Liver (tissue), 8 donors: ENCODE measurements at regions not wholly inside any gene's neighbourhood (a gene's known extent, or its start where the extent isn't known, plus 50 kb on each side); places are given as distances from the start of the nearest gene placed in this dataset.

Experiments used
- DNase-seq: peaks from one replicate; pipeline ENCODE4 v3.0.0-alpha.2; 2017; ENCODE audit warnings: low spot score
- H3K27ac ChIP-seq, 2 donors: one replicate each; pipeline ENCODE4 v1.7.0; 2013; ENCODE audit warnings: inconsistent platforms in 2 of 2, low read length in 2 of 2, control low read depth in 1 of 2, low read depth in 1 of 2, mild to moderate bottlenecking in 1 of 2
- H3K27me3 ChIP-seq, 4 donors: one replicate each; pipeline versions ENCODE4 v1.6.1 to v1.7.0; 2013; ENCODE audit warnings: low read length in 3 of 4, inconsistent platforms in 1 of 4, mild to moderate bottlenecking in 1 of 4, moderate library complexity in 1 of 4; ENCODE audit not compliant: control insufficient read depth in 4 of 4, insufficient read depth in 4 of 4
- H3K36me3 ChIP-seq, 4 donors: one replicate each; pipeline versions ENCODE4 v1.6.1 to v1.7.0; 2013; ENCODE audit warnings: low read length in 3 of 4, mild to moderate bottlenecking in 3 of 4, low read depth in 1 of 4, moderate library complexity in 1 of 4; ENCODE audit not compliant: control insufficient read depth in 4 of 4, insufficient read depth in 3 of 4
- H3K4me1 ChIP-seq, 4 donors: one replicate each; pipeline versions ENCODE4 v1.6.1 to v1.7.0; 2013; ENCODE audit warnings: low read length in 3 of 4, mild to moderate bottlenecking in 3 of 4, moderate library complexity in 1 of 4; ENCODE audit not compliant: control insufficient read depth in 4 of 4, insufficient read depth in 4 of 4
- H3K4me3 ChIP-seq, 3 donors: one replicate each; pipeline versions ENCODE4 v1.6.1 to v1.7.0; 2013; ENCODE audit warnings: low read length in 3 of 3, control low read depth in 1 of 3, low read depth in 1 of 3, mild to moderate bottlenecking in 1 of 3
- H3K9ac ChIP-seq, 2 donors: one replicate each; pipeline ENCODE4 v1.7.0; 2013; ENCODE audit warnings: low read length in 2 of 2, mild to moderate bottlenecking in 2 of 2, moderate library complexity in 2 of 2, control low read depth in 1 of 2, low read depth in 1 of 2
- H3K9me3 ChIP-seq, 4 donors: one replicate each; pipeline versions ENCODE4 v1.6.1 to v1.7.0; 2013; ENCODE audit warnings: low read length in 3 of 4; ENCODE audit not compliant: control insufficient read depth in 4 of 4
- EGR1 ChIP-seq, 2 donors: IDR thresholded peaks; 2 replicates each; pipeline ENCODE4 v1.6.1; 2016 to 2018; ENCODE audit warnings: antibody characterized with exemption in 2 of 2, low read depth in 2 of 2
- FOXA1 ChIP-seq: IDR thresholded peaks from 2 replicates; pipeline ENCODE4 v1.6.1; 2016; ENCODE audit warnings: antibody characterized with exemption
- FOXA2 ChIP-seq: IDR thresholded peaks from 2 replicates; pipeline ENCODE4 v1.6.1; 2016; ENCODE audit warnings: antibody characterized with exemption
- GABPA ChIP-seq, 2 donors: IDR thresholded peaks in 1 of 2; conservative IDR thresholded peaks in 1 of 2; 2 replicates each; pipeline ENCODE4 v1.6.1; 2016; ENCODE audit warnings: antibody characterized with exemption in 2 of 2, mild to moderate bottlenecking in 1 of 2, moderate library complexity in 1 of 2
- HNF4A ChIP-seq, 2 donors: conservative IDR thresholded peaks; 2 replicates each; pipeline ENCODE4 v1.6.1; 2016; ENCODE audit warnings: antibody characterized with exemption in 2 of 2, mild to moderate bottlenecking in 2 of 2
- HNF4G ChIP-seq: IDR thresholded peaks from 2 replicates; pipeline ENCODE4 v1.6.1; 2016; ENCODE audit warnings: antibody characterized with exemption
- JUND ChIP-seq, 2 donors: IDR thresholded peaks; 2 replicates each; pipeline ENCODE4 v1.6.1; 2016; ENCODE audit warnings: antibody characterized with exemption in 2 of 2
- NR2F2 ChIP-seq: IDR thresholded peaks from 2 replicates; pipeline ENCODE4 v1.6.1; 2016; ENCODE audit warnings: antibody characterized with exemption
- RAD21 ChIP-seq, 2 donors: IDR thresholded peaks; 2 replicates each; pipeline ENCODE4 v1.6.1; 2016; ENCODE audit warnings: antibody characterized with exemption in 2 of 2, mild to moderate bottlenecking in 2 of 2
- RXRA ChIP-seq, 2 donors: IDR thresholded peaks; 2 replicates each; pipeline ENCODE4 v1.6.1; 2017 to 2018; ENCODE audit warnings: antibody characterized with exemption in 2 of 2, mild to moderate bottlenecking in 1 of 2
- SP1 ChIP-seq: IDR thresholded peaks from 2 replicates; pipeline ENCODE4 v1.6.1; 2018; ENCODE audit warnings: antibody characterized with exemption, mild to moderate bottlenecking
- TAF1 ChIP-seq: conservative IDR thresholded peaks from 2 replicates; pipeline ENCODE4 v1.6.1; 2016; ENCODE audit warnings: antibody characterized with exemption, mild to moderate bottlenecking
- YY1 ChIP-seq: IDR thresholded peaks from 2 replicates; pipeline ENCODE4 v1.6.1; 2016; ENCODE audit warnings: antibody characterized with exemption, mild to moderate bottlenecking
- WGBS: extraction: QIAGEN DNeasy Blood & Tissue Kit; methylation state at CpG from one replicate; pipeline ENCODE4 v1.1.7; 2013; 5-methylcytosine and 5-hydroxymethylcytosine counted together
- TF ChIP-seq, protein P1 (sequence below): IDR thresholded peaks from 2 replicates; pipeline ENCODE4 v1.6.1; 2016; ENCODE audit warnings: antibody characterized with exemption
- TF ChIP-seq, protein P2 (sequence below): IDR thresholded peaks from 2 replicates; pipeline ENCODE4 v1.6.1; 2016; ENCODE audit warnings: antibody characterized with exemption, mild to moderate bottlenecking
- TF ChIP-seq, protein P3 (sequence below): fragments of 150-350 bp; IDR thresholded peaks from 2 replicates; pipeline ENCODE4 v1.5.1; 2017; ENCODE audit warnings: improper control_type of control experiment, low read depth, low read length; ENCODE audit not compliant: missing input control
- TF ChIP-seq, protein P4 (sequence below): IDR thresholded peaks from 2 replicates; pipeline ENCODE4 v1.6.1; 2016; ENCODE audit warnings: antibody characterized with exemption
- TF ChIP-seq, protein P5 (sequence below): IDR thresholded peaks from 2 replicates; pipeline ENCODE4 v1.6.1; 2016; ENCODE audit warnings: antibody characterized with exemption
- donor health status: healthy.
- donor health status: healthy.
- donor health status: healthy.
- donor health status: healthy.
- donor health status: healthy.

DNA sequence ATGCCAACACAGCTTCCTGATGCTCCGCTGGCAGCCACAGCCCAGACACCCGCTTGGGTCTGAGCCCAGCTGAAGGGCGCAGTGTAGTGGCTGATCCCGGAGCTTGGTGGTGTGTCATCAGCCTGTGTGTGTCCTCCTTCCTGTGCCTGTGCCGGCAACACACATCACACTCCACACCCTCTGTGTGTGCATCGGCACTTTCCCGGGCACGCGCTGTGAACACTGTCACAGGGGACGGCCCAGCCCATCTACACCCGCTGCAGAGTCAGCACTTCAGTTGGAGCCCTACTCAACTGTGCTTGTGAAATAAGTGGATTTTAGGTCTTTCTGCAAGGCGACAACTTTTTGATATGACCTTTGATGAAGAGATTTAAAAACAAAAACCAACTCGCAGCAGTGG lies 189.4 kb downstream of the IRX2 start (continued):
- TF ChIP-seq EGR1 (IDR thresholded peaks at IDR 0.05; ENCODE audit: low read depth in 2 of 2) = no peak
- no peak for TF ChIP-seq SP1

DNA sequence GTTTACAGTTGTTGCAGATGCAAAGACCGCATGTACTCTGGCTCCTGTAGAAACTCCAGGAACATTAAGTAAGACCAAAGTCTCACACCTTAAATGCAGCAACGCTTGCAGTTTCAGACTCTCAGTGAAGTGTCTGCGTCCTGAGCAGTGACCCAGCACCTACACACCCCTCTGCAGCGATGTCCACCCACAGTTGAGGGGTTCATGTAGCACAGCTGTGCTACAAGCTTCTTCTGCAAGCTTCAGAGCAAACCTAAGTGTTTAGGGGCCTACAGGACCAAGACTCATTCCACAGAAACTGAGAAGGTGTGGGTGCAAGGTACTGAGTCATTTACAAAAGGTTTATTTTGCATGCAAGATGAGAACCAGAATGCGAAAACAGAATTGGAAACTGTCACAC lies 191.0 kb downstream of the IRX2 start:
- no peak for TF ChIP-seq FOXA1
- no peak for TF ChIP-seq YY1
- TF ChIP-seq, protein P1, sequence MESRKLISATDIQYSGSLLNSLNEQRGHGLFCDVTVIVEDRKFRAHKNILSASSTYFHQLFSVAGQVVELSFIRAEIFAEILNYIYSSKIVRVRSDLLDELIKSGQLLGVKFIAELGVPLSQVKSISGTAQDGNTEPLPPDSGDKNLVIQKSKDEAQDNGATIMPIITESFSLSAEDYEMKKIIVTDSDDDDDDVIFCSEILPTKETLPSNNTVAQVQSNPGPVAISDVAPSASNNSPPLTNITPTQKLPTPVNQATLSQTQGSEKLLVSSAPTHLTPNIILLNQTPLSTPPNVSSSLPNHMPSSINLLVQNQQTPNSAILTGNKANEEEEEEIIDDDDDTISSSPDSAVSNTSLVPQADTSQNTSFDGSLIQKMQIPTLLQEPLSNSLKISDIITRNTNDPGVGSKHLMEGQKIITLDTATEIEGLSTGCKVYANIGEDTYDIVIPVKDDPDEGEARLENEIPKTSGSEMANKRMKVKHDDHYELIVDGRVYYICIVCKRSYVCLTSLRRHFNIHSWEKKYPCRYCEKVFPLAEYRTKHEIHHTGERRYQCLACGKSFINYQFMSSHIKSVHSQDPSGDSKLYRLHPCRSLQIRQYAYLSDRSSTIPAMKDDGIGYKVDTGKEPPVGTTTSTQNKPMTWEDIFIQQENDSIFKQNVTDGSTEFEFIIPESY = no peak
- TF ChIP-seq, protein P2, sequence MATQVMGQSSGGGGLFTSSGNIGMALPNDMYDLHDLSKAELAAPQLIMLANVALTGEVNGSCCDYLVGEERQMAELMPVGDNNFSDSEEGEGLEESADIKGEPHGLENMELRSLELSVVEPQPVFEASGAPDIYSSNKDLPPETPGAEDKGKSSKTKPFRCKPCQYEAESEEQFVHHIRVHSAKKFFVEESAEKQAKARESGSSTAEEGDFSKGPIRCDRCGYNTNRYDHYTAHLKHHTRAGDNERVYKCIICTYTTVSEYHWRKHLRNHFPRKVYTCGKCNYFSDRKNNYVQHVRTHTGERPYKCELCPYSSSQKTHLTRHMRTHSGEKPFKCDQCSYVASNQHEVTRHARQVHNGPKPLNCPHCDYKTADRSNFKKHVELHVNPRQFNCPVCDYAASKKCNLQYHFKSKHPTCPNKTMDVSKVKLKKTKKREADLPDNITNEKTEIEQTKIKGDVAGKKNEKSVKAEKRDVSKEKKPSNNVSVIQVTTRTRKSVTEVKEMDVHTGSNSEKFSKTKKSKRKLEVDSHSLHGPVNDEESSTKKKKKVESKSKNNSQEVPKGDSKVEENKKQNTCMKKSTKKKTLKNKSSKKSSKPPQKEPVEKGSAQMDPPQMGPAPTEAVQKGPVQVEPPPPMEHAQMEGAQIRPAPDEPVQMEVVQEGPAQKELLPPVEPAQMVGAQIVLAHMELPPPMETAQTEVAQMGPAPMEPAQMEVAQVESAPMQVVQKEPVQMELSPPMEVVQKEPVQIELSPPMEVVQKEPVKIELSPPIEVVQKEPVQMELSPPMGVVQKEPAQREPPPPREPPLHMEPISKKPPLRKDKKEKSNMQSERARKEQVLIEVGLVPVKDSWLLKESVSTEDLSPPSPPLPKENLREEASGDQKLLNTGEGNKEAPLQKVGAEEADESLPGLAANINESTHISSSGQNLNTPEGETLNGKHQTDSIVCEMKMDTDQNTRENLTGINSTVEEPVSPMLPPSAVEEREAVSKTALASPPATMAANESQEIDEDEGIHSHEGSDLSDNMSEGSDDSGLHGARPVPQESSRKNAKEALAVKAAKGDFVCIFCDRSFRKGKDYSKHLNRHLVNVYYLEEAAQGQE = no peak
- TF ChIP-seq, protein P3, sequence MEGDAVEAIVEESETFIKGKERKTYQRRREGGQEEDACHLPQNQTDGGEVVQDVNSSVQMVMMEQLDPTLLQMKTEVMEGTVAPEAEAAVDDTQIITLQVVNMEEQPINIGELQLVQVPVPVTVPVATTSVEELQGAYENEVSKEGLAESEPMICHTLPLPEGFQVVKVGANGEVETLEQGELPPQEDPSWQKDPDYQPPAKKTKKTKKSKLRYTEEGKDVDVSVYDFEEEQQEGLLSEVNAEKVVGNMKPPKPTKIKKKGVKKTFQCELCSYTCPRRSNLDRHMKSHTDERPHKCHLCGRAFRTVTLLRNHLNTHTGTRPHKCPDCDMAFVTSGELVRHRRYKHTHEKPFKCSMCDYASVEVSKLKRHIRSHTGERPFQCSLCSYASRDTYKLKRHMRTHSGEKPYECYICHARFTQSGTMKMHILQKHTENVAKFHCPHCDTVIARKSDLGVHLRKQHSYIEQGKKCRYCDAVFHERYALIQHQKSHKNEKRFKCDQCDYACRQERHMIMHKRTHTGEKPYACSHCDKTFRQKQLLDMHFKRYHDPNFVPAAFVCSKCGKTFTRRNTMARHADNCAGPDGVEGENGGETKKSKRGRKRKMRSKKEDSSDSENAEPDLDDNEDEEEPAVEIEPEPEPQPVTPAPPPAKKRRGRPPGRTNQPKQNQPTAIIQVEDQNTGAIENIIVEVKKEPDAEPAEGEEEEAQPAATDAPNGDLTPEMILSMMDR = no peak
- no peak for TF ChIP-seq TAF1
- TF ChIP-seq SP1 = no peak
- TF ChIP-seq EGR1 (IDR thresholded peaks at IDR 0.05; ENCODE audit: low read depth in 2 of 2) = no peak
- no peak for TF ChIP-seq RAD21 (IDR thresholded peaks at IDR 0.05)
- TF ChIP-seq FOXA2 = no peak
- TF ChIP-seq, protein P4, sequence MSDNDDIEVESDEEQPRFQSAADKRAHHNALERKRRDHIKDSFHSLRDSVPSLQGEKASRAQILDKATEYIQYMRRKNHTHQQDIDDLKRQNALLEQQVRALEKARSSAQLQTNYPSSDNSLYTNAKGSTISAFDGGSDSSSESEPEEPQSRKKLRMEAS = no peak
- no peak for TF ChIP-seq HNF4G
- no peak for TF ChIP-seq HNF4A (conservative IDR thresholded peaks at IDR 0.05)
- TF ChIP-seq GABPA (IDR thresholded peaks at IDR 0.05 in 1 of 2, conservative IDR thresholded peaks at IDR 0.05 in 1 of 2) = no peak
- TF ChIP-seq, protein P5, sequence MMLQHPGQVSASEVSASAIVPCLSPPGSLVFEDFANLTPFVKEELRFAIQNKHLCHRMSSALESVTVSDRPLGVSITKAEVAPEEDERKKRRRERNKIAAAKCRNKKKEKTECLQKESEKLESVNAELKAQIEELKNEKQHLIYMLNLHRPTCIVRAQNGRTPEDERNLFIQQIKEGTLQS = no peak
- no peak for TF ChIP-seq RXRA (IDR thresholded peaks at IDR 0.05)
- TF ChIP-seq NR2F2 = no peak
- no peak for TF ChIP-seq JUND (IDR thresholded peaks at IDR 0.05)
- Histone ChIP-seq H3K4me3 (no peak overlapping the region), H3K9me3 (peaks cover 0 to 4% (median under 1%) of the 10 kb centered on the region in 4 donors), H3K27me3 (no peaks in the 10 kb centered on the region), H3K4me1 (no peaks in the 10 kb centered on the region), H3K36me3 (no peaks in the 10 kb centered on the region), H3K9ac (no peak overlapping the region), H3K27ac (no peak overlapping the region)
- DNase-seq = no peak
- 84% methylated on average over 5 of the region's 5 CpGs for WGBS
